NT2/D1 (cell line): ENCODE measurements at regions not wholly inside any gene's neighbourhood (a gene's known extent, or its start where the extent isn't known, plus 50 kb on each side); places are given as distances from the start of the nearest gene placed in this dataset.

Experiments used
- SUZ12 ChIP-seq: IDR thresholded peaks from 2 replicates; pipeline ENCODE4 v1.6.1; 2011; ENCODE audit not compliant: insufficient read length, insufficient read depth; ENCODE audit errors: extremely low read depth
- YY1 ChIP-seq: IDR thresholded peaks from 2 replicates; pipeline ENCODE4 v1.6.1; 2011; ENCODE audit not compliant: insufficient read length, insufficient read depth
- ZNF274 ChIP-seq: IDR thresholded peaks from 2 replicates; pipeline ENCODE4 v1.6.1; 2011; ENCODE audit warnings: mild to moderate bottlenecking, low read depth, low read length

DNA sequence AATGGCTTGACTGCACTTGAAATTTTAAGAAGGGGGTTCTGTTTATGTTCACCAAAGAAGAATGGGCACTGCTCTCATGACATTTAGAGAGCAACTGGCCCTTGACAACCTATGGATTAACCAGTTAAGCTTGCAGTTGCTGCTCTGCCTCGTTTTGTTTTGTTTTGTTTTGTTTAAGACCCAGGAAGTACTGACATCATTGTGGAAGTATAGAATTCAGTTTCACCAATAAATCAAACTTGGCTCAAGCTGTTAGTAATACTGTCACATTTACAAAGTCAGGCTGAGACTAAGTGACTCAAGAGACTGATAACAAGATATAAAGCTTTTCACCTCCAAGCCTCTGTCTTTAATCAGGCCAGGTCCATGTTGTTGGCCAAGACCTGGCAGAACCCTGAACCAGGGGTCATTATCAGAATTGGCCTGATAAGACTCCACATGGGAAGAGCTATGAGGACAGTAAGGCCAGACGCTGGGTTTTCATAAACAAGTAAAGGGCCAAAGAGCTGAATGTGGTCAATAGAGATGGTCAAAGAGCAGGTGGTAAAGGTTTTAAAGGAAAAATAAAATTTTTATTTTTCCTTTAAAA is 99.4 kb upstream of the VGLL2 start:
- no peak for TF ChIP-seq SUZ12
- TF ChIP-seq YY1: no peak
- no peak for TF ChIP-seq ZNF274
